ENCODE measurements at regions not wholly inside any gene's neighbourhood (a gene's known extent, or its start where the extent isn't known, plus 50 kb on each side); places are given as distances from the start of the nearest gene placed in this dataset.

DNA sequence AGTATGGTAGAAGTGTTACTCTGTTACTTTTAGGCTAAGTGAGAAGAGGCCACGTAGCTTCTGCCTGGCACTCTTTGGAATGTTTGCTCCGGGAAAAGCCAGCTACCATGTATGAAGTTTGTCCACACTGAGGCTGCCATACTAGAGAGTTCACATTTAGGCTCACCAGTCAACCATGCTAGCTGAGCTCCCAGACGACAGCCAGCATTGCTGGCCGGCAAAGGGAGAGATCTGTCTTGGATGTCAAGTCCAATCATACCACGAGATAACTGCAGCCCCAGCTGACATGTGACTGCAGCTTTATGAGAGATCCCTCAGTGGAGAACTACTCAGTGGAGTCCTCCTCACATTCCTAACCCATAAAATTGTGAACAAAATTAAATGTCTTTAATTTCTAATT lies 321.2 kb upstream of the F9 start:
- TF ChIP-seq ZNF232 (CRISPR knock-in tag; IDR thresholded peaks at IDR 0.05; ENCODE audit: borderline replicate concordance) (no peak), NR2C2 (CRISPR knock-in tag; IDR thresholded peaks at IDR 0.05; ENCODE audit: borderline replicate concordance) (no peak), EZH2 (conservative IDR thresholded peaks at IDR 0.05; ENCODE audit: low read depth, low read length) (no peak), SMAD1 (CRISPR knock-in tag; IDR thresholded peaks at IDR 0.05; ENCODE audit: borderline replicate concordance, low read depth) (no peak), ZNF781 (CRISPR knock-in tag; IDR thresholded peaks at IDR 0.05; ENCODE audit: borderline replicate concordance, not compliant biosample characterization) (no peak)

Data from HepG2 (cell line).